HG02970 (cell line): ENCODE measurements at regions not wholly inside any gene's neighbourhood (a gene's known extent, or its start where the extent isn't known, plus 50 kb on each side); places are given as distances from the start of the nearest gene placed in this dataset.
"Not testable (repeated sequence)": the region's sequence is repeated elsewhere in the genome, so short reads cannot be mapped to it uniquely, and the experiment has no call there.

Source experiments
- ATAC-seq: cut with Tn5 transposase; IDR thresholded peaks from one replicate; pipeline ENCODE4 v1.9.1; 2021; ENCODE audit warnings: mild to moderate bottlenecking, moderate library complexity, moderate number of reproducible peaks; ENCODE audit not compliant: unreplicated experiment, low FRiP score

GRCh38 chr1:83418558-83418957 lies 580.4 kb downstream of the TTLL7 start:
- no peak for ATAC-seq

GRCh38 chr1:83413839-83414107 lies 585.2 kb downstream of the TTLL7 start:
- ATAC-seq: not testable (repeated sequence)

GRCh38 chr1:83410746-83411413 lies 588.1 kb downstream of the TTLL7 start:
- not testable (repeated sequence) for ATAC-seq

- not testable (repeated sequence) for ATAC-seq
Measured at GRCh38 chr1:83406693-83407371, 592.1 kb downstream of the TTLL7 start.

- ATAC-seq: not testable (repeated sequence)
Measured at GRCh38 chr1:83405789-83406188, 593.1 kb downstream of the TTLL7 start.

DNA sequence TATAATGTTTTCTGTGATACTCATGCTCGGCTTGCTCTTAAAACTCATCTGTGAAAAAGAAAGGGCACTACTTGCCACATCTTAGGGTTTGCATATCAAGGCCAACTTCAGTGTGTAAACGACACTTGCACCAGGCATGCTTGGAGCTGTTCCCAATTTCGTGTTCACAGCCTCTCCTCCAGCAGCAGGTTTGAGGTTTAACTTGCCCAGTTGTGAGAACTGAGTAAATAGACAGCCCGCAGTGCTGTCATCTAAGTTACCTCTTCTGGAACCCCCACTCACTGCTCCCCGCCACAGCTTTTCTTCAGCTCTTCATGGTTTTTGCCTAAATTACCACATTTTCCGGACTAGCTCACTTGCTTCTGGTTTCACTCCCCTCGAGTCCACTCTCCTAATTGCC lies 595.4 kb downstream of the TTLL7 start:
- not testable (repeated sequence) for ATAC-seq

GRCh38 chr1:83401146-83401545 lies 597.8 kb downstream of the TTLL7 start:
- not testable (repeated sequence) for ATAC-seq

GRCh38 chr1:83400173-83400572 lies 598.8 kb downstream of the TTLL7 start:
- not testable (repeated sequence) for ATAC-seq

DNA sequence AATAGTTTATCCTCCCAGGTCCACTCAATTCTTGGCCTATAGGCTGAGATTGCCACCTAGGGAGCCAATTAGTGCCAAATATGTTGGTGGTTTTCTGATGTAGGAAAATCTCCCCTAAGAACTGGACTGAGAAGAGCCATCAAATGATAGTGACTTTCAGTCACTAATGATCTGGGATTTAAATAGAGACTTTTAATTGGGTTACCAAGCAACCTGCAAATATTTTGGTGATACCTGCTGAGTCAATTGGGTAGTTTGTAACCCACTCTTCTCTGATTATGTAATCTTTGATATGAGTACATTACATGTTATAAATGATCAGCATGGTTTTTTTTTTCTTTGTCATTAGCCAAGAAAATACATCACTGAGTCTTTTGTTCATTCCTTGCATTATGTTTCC lies 600.8 kb downstream of the TTLL7 start:
- not testable (repeated sequence) for ATAC-seq

DNA sequence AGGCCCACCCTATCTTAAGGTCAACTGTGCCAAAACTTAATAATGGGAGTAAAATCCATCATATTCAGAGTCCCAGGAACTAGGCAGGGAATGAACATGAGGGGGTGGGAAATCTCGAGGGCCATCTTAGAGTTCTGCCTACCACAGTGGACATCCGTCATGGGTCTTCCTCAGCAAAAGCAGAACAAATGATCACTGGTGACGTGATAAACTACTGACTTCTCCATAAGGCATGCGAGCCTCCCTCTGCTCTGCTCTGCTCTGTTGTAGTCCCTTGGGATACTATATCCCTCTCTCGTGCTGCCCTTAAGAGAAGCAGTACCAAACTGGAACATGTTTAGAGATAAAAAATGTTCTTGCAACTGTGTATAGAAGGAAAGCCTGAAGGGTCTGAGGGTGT lies 603.8 kb downstream of the TTLL7 start:
- not testable (repeated sequence) for ATAC-seq

GRCh38 chr1:83386946-83387345 lies 612.0 kb downstream of the TTLL7 start:
- ATAC-seq: not testable (repeated sequence)

DNA sequence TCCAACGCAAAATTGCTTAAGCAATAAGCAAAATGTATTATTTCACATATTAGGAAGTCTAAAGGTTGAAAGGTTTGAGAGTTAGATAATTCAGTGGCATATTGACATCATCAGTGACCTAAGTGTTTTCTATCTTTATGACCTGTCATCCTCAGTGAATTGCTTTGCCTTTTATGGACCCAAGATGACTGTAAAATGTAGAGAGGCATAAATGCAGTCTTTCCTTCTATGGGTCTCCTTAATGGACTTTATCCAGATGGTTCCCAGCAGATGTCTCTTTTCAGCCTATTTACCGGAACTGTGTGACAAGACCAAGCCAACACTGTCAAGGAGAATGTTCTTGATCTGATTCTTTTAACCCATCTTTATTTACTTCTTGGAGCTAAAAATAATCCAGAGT lies 615.8 kb downstream of the TTLL7 start:
- not testable (repeated sequence) for ATAC-seq

DNA sequence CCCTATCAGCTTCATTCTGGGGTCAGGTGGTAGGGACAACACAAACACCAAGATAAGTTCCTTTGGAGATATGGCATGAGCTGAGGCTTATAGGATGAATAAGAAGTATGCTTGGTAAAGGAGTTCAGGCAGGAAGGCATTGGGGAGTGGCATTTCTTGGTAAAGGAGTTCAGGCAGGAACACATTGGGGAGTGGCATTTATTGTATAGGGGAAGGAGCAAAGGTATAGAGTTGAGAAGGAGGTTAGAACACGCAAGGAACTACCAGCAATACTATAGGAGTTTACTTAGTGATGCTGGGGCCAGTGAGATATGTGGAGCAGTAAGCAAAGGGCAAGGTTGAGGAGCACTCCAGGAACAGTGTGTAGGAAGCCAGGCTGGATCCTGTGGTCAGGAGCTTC lies 625.9 kb downstream of the TTLL7 start:
- ATAC-seq: not testable (repeated sequence)

- not testable (repeated sequence) for ATAC-seq
Measured at GRCh38 chr1:83369853-83370252, 629.1 kb downstream of the TTLL7 start.

- ATAC-seq: not testable (repeated sequence)
Measured at GRCh38 chr1:83365320-83365719, 633.6 kb downstream of the TTLL7 start.

DNA sequence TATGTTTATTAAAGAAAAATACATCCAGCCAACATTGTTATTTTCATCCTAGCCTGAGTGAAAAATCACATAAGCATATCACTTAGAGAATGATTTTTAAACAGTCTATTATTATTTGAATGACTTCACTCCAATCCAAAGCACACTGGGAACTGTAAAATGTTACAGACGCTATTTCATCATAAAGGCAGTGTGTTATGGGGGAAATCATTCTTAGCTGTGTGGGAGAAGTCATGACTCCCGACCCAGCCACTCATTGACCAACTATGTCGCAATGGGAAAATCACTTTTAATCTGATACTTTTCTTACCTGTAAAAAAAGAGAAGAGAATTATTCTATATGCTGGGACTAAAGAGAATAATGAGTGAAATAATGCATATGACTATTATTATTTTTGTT lies 653.6 kb downstream of the TTLL7 start:
- ATAC-seq: not testable (repeated sequence)

GRCh38 chr1:83343767-83344166 lies 655.2 kb downstream of the TTLL7 start:
- ATAC-seq: not testable (repeated sequence)

DNA sequence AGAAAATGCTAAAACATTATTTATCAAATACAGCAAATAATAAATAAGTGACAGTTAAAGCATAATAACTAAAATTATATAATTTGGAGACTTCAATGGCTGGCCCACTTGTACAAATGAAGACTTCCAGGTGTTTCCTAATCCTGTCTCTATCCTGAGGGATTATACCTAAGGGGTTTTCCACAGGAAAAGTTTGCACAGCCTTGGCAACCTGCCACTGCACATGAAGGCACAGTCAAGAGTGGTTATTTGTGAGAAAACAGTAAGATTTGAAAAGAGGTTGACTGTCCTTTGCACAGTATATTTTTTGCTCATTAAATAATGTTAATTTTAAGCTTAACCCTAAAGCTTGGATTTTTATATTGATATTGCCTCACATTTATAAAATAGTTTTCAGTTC lies 655.9 kb downstream of the TTLL7 start:
- not testable (repeated sequence) for ATAC-seq

- ATAC-seq: not testable (repeated sequence)
Measured at GRCh38 chr1:83332308-83332707, 666.6 kb downstream of the TTLL7 start.

GRCh38 chr1:83318366-83318765 lies 680.6 kb downstream of the TTLL7 start:
- no peak for ATAC-seq

DNA sequence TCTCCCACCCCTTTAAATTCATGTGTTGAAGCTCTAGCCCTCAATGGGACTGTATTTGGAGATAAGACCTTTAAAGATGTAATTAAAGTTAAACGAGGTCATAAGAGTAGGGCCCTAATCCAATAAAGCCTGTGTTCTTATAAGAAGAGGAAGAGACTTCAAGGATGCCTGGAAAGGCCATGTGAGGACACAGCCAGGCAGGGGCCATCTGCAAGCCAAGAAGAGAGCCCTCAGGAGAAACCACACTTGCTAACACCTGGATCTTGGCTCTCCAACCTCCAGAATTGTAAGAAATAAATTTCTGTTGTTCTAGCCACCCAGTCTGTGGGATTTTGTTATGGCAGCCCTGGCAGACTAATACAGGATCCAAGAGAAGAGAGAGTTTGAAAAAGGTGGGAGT lies 683.5 kb downstream of the TTLL7 start:
- not testable (repeated sequence) for ATAC-seq

DNA sequence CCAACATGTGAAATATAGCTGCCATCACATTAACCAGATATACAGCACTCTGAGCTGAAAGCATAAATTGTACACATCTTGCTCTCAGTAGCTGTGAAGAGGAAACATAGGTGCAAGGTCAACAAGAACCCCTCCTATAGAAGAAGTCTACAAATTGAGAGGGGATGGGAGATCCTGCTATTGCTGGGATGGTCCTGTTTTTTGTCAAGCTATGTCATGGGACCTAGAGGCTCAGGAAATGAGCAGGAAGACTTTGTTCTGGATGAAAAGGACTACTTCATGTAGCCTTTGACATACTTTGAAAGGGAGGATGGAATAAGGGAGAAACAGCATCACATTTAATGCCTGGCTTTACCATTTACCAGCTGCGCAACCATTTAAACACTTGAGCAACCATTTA lies 688.8 kb downstream of the TTLL7 start:
- not testable (repeated sequence) for ATAC-seq
